GM12873 (cell line): ENCODE measurements at regions not wholly inside any gene's neighbourhood (a gene's known extent, or its start where the extent isn't known, plus 50 kb on each side); places are given as distances from the start of the nearest gene placed in this dataset.

ENCODE experiments used
- CTCF ChIP-seq: IDR thresholded peaks from 2 replicates; pipeline ENCODE4 v1.5.1; 2012; ENCODE audit warnings: low read depth, mild to moderate bottlenecking, moderate library complexity, low read length, control low read depth; ENCODE audit not compliant: insufficient read depth; ENCODE audit errors: missing control alignments

- no peak for TF ChIP-seq CTCF
Measured at GRCh38 chr16:85510041-85510659, 103.0 kb upstream of the GSE1 start.

GRCh38 chr16:85511938-85512807 is 100.9 kb upstream of the GSE1 start:
- no peak for TF ChIP-seq CTCF

- no peak for TF ChIP-seq CTCF
Measured at GRCh38 chr16:85512808-85513115, 100.4 kb upstream of the GSE1 start.

- no peak for TF ChIP-seq CTCF
Measured at GRCh38 chr16:85513180-85513579, 99.9 kb upstream of the GSE1 start.

- no peak for TF ChIP-seq CTCF
Measured at GRCh38 chr16:85513649-85514048, 99.5 kb upstream of the GSE1 start.

GRCh38 chr16:85514295-85514597 is 98.9 kb upstream of the GSE1 start:
- no peak for TF ChIP-seq CTCF

- TF ChIP-seq CTCF: no peak
Measured at GRCh38 chr16:85514598-85515318, 98.4 kb upstream of the GSE1 start.
